Right lobe of liver (tissue), 4 donors: ENCODE measurements at regions not wholly inside any gene's neighbourhood (a gene's known extent, or its start where the extent isn't known, plus 50 kb on each side); places are given as distances from the start of the nearest gene placed in this dataset.

Source experiments
- POLR2A ChIP-seq: fragments of 450-650 bp; IDR thresholded peaks from one replicate; pipeline ENCODE4 v1.6.1; 2017; ENCODE audit warnings: antibody characterized with exemption, mild to moderate bottlenecking
- TF ChIP-seq, protein P1 (sequence below), 4 donors: fragments of 200-600 bp in 3 of 4; fragments of 450-650 bp in 1 of 4; IDR thresholded peaks; one replicate each; pipeline versions ENCODE4 v1.5.1 to v1.8.0; 2016 to 2022; ENCODE audit warnings: antibody characterized with exemption in 4 of 4, mild to moderate bottlenecking in 2 of 4
- donor health status: DM: no; HTN: no; CAD: no.
- donor health status: DM: no; HTN: no; CAD: no.
- donor health status: DM: no; HTN: yes; CAD: no.

DNA sequence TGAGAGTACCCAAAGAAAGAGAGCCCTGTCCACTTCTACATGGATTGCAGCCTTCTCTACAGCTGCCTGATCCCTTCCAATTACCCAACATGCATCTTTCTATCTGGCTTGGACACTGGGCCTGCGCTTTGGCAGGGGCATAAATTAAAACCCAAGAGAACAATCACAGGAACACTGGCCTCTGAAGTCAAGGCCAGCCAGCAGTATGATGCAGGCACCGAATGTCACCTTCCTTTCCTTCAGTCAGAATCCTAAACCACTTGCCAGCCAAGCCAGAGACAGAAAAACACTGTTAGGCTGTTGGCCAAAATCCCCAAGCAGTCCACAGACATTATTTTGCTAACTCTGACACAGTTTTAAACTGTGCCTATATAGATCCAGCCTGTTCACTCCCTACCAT is 113.7 kb downstream of the DUSP6 start:
- TF ChIP-seq, protein P1, sequence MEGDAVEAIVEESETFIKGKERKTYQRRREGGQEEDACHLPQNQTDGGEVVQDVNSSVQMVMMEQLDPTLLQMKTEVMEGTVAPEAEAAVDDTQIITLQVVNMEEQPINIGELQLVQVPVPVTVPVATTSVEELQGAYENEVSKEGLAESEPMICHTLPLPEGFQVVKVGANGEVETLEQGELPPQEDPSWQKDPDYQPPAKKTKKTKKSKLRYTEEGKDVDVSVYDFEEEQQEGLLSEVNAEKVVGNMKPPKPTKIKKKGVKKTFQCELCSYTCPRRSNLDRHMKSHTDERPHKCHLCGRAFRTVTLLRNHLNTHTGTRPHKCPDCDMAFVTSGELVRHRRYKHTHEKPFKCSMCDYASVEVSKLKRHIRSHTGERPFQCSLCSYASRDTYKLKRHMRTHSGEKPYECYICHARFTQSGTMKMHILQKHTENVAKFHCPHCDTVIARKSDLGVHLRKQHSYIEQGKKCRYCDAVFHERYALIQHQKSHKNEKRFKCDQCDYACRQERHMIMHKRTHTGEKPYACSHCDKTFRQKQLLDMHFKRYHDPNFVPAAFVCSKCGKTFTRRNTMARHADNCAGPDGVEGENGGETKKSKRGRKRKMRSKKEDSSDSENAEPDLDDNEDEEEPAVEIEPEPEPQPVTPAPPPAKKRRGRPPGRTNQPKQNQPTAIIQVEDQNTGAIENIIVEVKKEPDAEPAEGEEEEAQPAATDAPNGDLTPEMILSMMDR (IDR thresholded peaks at IDR 0.05) = no peak
- TF ChIP-seq POLR2A = no peak
